ENCODE measurements at regions not wholly inside any gene's neighbourhood (a gene's known extent, or its start where the extent isn't known, plus 50 kb on each side); places are given as distances from the start of the nearest gene placed in this dataset.

- no peak for TF ChIP-seq POLR2A (IDR thresholded peaks at IDR 0.05)
- TF ChIP-seq CTCF (IDR thresholded peaks at IDR 0.05) = no peak
- TF ChIP-seq POLR2AphosphoS5 (IDR thresholded peaks at IDR 0.05) = no peak
- TF ChIP-seq EP300 (IDR thresholded peaks at IDR 0.05) = no peak
Measured at GRCh38 chr6:25118038-25118437, 161.1 kb upstream of the CARMIL1 start.
